Muscle layer of duodenum (tissue), 2 donors: ENCODE measurements at regions not wholly inside any gene's neighbourhood (a gene's known extent, or its start where the extent isn't known, plus 50 kb on each side); places are given as distances from the start of the nearest gene placed in this dataset.

Source experiments
- H3K27ac ChIP-seq: one replicate; pipeline ENCODE4 v1.7.0; 2013; ENCODE audit warnings: mild to moderate bottlenecking, low read length
- H3K27me3 ChIP-seq: one replicate; pipeline ENCODE4 v1.7.0; 2013; ENCODE audit warnings: low read depth, mild to moderate bottlenecking, control low read depth, low read length
- H3K36me3 ChIP-seq, 2 donors: one replicate each; pipeline ENCODE4 v1.7.0; 2013; ENCODE audit warnings: low read length in 2 of 2, control low read depth in 1 of 2, mild to moderate bottlenecking in 1 of 2; ENCODE audit not compliant: insufficient read depth in 2 of 2, control insufficient read depth in 1 of 2
- H3K4me1 ChIP-seq, 2 donors: one replicate each; pipeline ENCODE4 v1.7.0; 2013; ENCODE audit warnings: low read length in 2 of 2, mild to moderate bottlenecking in 2 of 2, control low read depth in 1 of 2, moderate library complexity in 1 of 2; ENCODE audit not compliant: insufficient read depth in 2 of 2, control insufficient read depth in 1 of 2
- H3K4me3 ChIP-seq, 2 donors: one replicate each; pipeline ENCODE4 v1.7.0; 2013; ENCODE audit warnings: low read length in 2 of 2, low read depth in 1 of 2, mild to moderate bottlenecking in 1 of 2
- H3K9me3 ChIP-seq, 2 donors: one replicate each; pipeline ENCODE4 v1.7.0; 2013; ENCODE audit warnings: low read length in 2 of 2, control low read depth in 1 of 2, mild to moderate bottlenecking in 1 of 2; ENCODE audit not compliant: control insufficient read depth in 1 of 2
- donor health status: healthy.

- Histone ChIP-seq H3K9me3 (no peaks in the 10 kb centered on the region), H3K36me3 (no peaks in the 10 kb centered on the region), H3K27ac (no peak overlapping the region), H3K4me3 (no peak overlapping the region), H3K27me3 (no peaks in the 10 kb centered on the region), H3K4me1 (no peaks in the 10 kb centered on the region)
These were observed 138.7 kb downstream of the PHLDA1 start for GRCh38 chr12:75892731-75893408.

- Histone ChIP-seq H3K27ac (no peak overlapping the region), H3K4me3 (no peak overlapping the region), H3K27me3 (no peaks in the 10 kb centered on the region), H3K36me3 (no peaks in the 10 kb centered on the region), H3K9me3 (no peaks in the 10 kb centered on the region), H3K4me1 (no peaks in the 10 kb centered on the region)
These were observed 140.5 kb downstream of the PHLDA1 start for GRCh38 chr12:75891072-75891471.

DNA sequence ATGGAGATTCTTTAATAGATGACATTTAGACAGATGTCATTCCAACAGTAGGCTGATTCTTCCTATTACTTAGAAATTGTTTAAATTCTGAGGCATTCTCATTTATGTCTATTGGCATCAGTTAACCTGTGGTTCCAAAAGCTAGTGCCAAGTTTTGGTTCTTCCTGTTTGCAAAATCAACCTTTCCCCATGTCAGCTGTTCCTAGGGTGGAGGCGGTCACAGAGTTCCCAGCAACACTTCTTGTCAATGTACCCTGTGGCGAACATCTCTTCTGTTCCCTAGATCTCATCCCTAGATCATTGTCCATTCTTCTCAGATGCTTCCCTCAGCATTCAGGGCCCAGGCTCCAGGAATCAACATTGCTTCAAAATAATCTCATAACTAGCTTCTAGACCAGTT lies 140.9 kb downstream of the PHLDA1 start:
- no peaks in the 10 kb centered on the region for H3K36me3 ChIP-seq
- no peak overlapping the region for H3K4me3 ChIP-seq
- no peaks in the 10 kb centered on the region for H3K27me3 ChIP-seq
- H3K4me1 ChIP-seq, result no peaks in the 10 kb centered on the region
- H3K9me3 ChIP-seq, result no peaks in the 10 kb centered on the region
- H3K27ac ChIP-seq, result no peak overlapping the region

DNA sequence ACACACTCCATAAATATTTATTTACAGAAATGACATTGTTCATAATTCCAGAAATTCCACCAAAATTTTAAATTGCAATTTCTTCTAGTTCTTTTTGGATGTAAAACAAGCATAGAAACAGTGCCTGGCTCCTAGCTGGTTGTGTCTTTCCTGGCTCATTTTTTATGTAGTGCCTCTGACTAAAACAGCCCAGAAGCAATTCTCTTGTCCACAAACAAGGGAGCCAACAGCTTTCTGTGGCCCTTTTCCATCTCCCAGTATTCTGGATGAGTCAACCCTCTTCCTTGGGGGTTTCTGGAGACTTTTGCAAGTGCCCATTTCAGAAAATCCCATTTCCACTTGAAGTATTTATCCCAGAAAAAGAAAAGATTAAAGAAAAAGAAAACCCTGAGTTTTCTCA lies 141.4 kb downstream of the PHLDA1 start:
- no peaks in the 10 kb centered on the region for H3K36me3 ChIP-seq
- H3K27me3 ChIP-seq, result no peaks in the 10 kb centered on the region
- H3K4me1 ChIP-seq, result no peaks in the 10 kb centered on the region
- no peaks in the 10 kb centered on the region for H3K9me3 ChIP-seq
- H3K4me3 ChIP-seq, result no peak overlapping the region
- no peak overlapping the region for H3K27ac ChIP-seq

DNA sequence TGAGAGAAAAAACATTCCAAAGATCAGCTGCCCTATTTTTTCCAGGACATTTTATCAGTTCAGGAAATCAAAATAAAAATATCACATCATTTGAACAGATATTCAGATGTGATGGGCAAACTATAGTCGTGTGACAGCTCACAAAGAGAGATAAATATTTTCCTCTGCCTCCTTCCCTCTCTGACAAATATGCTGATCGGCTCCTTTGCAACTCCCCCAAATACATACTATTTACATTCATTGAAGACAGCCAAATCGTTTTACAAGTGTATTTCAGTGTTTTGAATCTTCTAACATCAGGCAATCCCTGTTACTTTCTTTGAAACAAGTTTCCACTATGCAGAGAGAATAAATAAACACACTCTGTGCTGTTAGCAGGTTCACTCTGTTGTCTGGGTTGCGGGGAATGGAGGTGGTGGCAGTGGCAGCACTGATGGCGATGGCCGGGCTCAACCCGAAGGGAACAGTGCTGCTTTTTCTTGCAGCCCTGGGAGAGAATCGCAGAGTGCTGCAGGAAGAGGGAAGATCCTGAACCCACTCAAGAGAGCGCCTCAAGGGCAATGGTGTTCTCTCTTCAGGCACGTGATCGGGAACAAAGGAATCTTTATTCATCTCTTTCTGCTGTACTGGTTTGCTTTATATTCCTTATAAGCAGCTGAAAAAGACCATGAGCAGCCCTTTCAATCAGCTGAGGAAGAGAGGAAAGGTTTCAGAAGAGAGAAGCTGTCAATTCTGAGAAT lies 142.5 kb downstream of the PHLDA1 start:
- Histone ChIP-seq H3K4me3 (no peak overlapping the region), H3K27ac (no peak overlapping the region), H3K4me1 (no peaks in the 10 kb centered on the region), H3K36me3 (no peaks in the 10 kb centered on the region), H3K27me3 (no peaks in the 10 kb centered on the region), H3K9me3 (no peaks in the 10 kb centered on the region)

DNA sequence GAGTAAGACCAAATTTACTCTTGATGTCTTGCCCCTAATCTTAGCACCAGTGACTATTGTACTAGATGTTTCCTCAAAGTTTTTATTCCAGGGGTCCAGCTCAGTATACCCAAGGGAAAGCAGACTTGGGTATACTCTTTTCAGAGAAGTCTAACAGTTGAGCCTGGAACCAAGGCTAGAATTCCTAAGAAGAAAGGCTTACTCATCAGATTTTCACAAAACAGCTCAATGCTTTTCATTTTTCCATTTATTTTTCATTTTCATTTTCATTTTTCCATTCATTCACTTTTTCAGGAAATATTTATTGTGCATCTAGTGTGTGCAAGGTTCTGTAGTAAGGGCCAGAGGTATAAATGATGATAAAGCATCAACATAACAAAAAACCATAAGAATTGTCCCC lies 143.2 kb downstream of the PHLDA1 start:
- Histone ChIP-seq H3K27me3 (no peaks in the 10 kb centered on the region), H3K4me3 (no peak overlapping the region), H3K27ac (no peak overlapping the region), H3K36me3 (no peaks in the 10 kb centered on the region), H3K9me3 (no peaks in the 10 kb centered on the region), H3K4me1 (no peaks in the 10 kb centered on the region)

- H3K36me3 ChIP-seq, result no peaks in the 10 kb centered on the region
- H3K27ac ChIP-seq, result no peak overlapping the region
These were observed 143.6 kb downstream of the PHLDA1 start for GRCh38 chr12:75887979-75888378.

DNA sequence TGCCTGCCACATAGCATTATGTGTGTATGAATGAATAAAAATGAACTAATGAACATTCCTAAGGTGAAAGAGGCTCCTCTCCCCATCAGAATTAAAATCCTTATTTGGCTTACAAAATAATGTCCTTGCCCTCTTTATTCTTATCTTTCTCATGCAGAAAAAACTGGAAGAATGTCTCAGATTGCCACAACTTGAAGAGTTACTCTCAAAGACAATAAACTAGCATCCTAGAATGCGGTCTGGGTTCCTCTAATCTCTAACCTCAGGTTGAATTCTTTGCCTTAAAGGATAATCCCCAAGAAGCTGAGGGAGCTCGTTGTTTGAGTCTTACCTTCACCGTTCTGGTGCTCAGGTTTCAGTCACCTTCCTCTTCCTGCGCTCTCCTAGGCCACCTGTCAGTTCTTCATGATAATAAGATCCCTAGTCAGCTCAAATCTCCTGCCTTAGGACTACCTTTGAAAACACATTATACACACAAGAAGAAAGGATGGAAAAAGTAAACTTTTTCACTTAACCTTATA lies 147.1 kb downstream of the PHLDA1 start:
- Histone ChIP-seq H3K36me3 (no peaks in the 10 kb centered on the region), H3K27ac (no peak overlapping the region), H3K4me1 (no peaks in the 10 kb centered on the region), H3K27me3 (no peaks in the 10 kb centered on the region), H3K4me3 (no peak overlapping the region), H3K9me3 (no peaks in the 10 kb centered on the region)

More at GRCh38 chr12:75887979-75888378, 143.6 kb downstream of the PHLDA1 start:
- H3K9me3 ChIP-seq, result no peaks in the 10 kb centered on the region
- no peaks in the 10 kb centered on the region for H3K27me3 ChIP-seq
- no peaks in the 10 kb centered on the region for H3K4me1 ChIP-seq
- no peak overlapping the region for H3K4me3 ChIP-seq

GRCh38 chr12:75883241-75883640 lies 148.3 kb downstream of the PHLDA1 start:
- Histone ChIP-seq H3K36me3 (no peaks in the 10 kb centered on the region), H3K9me3 (no peaks in the 10 kb centered on the region), H3K27ac (no peak overlapping the region), H3K4me1 (no peaks in the 10 kb centered on the region), H3K27me3 (no peaks in the 10 kb centered on the region), H3K4me3 (no peak overlapping the region)

DNA sequence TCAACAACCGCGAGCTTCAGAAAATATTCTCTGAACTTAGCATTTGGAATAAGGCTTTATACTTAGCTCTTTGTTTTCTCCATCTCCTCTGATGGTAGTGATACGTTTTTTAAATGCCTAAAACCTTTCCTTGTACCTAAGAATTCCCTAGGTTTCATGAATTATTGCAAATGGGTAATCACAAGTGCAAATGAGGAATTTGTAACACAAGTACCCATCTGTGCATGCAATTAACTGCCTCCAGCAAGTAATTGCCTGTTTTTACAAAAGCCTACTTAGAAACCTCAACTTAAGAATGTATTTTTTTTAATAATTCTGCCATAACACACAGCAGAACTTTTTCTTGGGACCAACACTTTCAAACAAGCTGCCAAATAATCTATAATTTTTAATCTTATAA lies 149.2 kb downstream of the PHLDA1 start:
- Histone ChIP-seq H3K27ac (no peak overlapping the region), H3K9me3 (no peaks in the 10 kb centered on the region), H3K4me1 (no peaks in the 10 kb centered on the region), H3K36me3 (no peaks in the 10 kb centered on the region), H3K27me3 (no peaks in the 10 kb centered on the region), H3K4me3 (no peak overlapping the region)

- Histone ChIP-seq H3K4me1 (no peaks in the 10 kb centered on the region), H3K27me3 (no peaks in the 10 kb centered on the region), H3K4me3 (no peak overlapping the region), H3K27ac (no peak overlapping the region), H3K9me3 (no peaks in the 10 kb centered on the region), H3K36me3 (no peaks in the 10 kb centered on the region)
These were observed 149.7 kb downstream of the PHLDA1 start for GRCh38 chr12:75881920-75882319.
